Parathyroid adenoma (tissue), 2 donors: ENCODE measurements at regions not wholly inside any gene's neighbourhood (a gene's known extent, or its start where the extent isn't known, plus 50 kb on each side); places are given as distances from the start of the nearest gene placed in this dataset.

Experiments used
- H2AFZ ChIP-seq: fragments of 300-600 bp; sonication (generic); one replicate; pipeline ENCODE4 v1.7.0; 2017; ENCODE audit warnings: antibody characterized with exemption, mild to moderate bottlenecking
- H3K27ac ChIP-seq: fragments of 300-600 bp; sonication (generic); one replicate; pipeline ENCODE4 v1.7.0; 2017
- H3K27me3 ChIP-seq: fragments of 300-600 bp; sonication (generic); one replicate; pipeline ENCODE4 v1.7.0; 2017; ENCODE audit warnings: low read length; ENCODE audit not compliant: control insufficient read depth, insufficient read depth
- H3K36me3 ChIP-seq: fragments of 300-600 bp; sonication (generic); one replicate; pipeline ENCODE4 v1.7.0; 2017; ENCODE audit warnings: low read length; ENCODE audit not compliant: control insufficient read depth, insufficient read depth
- H3K4me1 ChIP-seq: fragments of 300-600 bp; sonication (generic); one replicate; pipeline ENCODE4 v1.7.0; 2017; ENCODE audit warnings: control low read depth
- H3K4me2 ChIP-seq: fragments of 300-600 bp; sonication (generic); one replicate; pipeline ENCODE4 v1.7.0; 2017; ENCODE audit warnings: low read length
- H3K4me3 ChIP-seq: fragments of 300-600 bp; sonication (generic); one replicate; pipeline ENCODE4 v1.7.0; 2017; ENCODE audit warnings: low read depth, low read length
- H3K79me2 ChIP-seq: fragments of 300-600 bp; sonication (generic); one replicate; pipeline ENCODE4 v1.7.0; 2017; ENCODE audit warnings: control low read depth
- H3K9ac ChIP-seq: fragments of 300-600 bp; sonication (generic); one replicate; pipeline ENCODE4 v1.7.0; 2017; ENCODE audit warnings: mild to moderate bottlenecking
- H3K9me3 ChIP-seq: fragments of 300-600 bp; sonication (generic); one replicate; pipeline ENCODE4 v1.7.0; 2017; ENCODE audit warnings: low read length; ENCODE audit not compliant: control insufficient read depth
- CTCF ChIP-seq: fragments of 300-600 bp; sonication (generic); IDR thresholded peaks from one replicate; pipeline ENCODE4 v1.7.0; 2017; ENCODE audit warnings: antibody characterized with exemption, mild to moderate bottlenecking
- donor health status: primary hyperparathyroidism.

- Histone ChIP-seq H3K27ac (no peak overlapping the region), H3K9me3 (no peaks in the 10 kb centered on the region), H3K36me3 (no peaks in the 10 kb centered on the region), H3K4me3 (no peak overlapping the region), H3K4me2 (no peak overlapping the region), H2AFZ (no peak overlapping the region), H3K79me2 (no peaks in the 10 kb centered on the region), H3K4me1 (no peaks in the 10 kb centered on the region), H3K27me3 (no peaks in the 10 kb centered on the region), H3K9ac (no peak overlapping the region)
- TF ChIP-seq CTCF = no peak
Measured at GRCh38 chr4:186930024-186930423, 206.4 kb upstream of the FAT1 start.

- Histone ChIP-seq H3K36me3 (no peaks in the 10 kb centered on the region), H3K9ac (no peak overlapping the region), H3K79me2 (no peaks in the 10 kb centered on the region), H3K4me3 (no peak overlapping the region), H2AFZ (no peak overlapping the region), H3K4me2 (no peak overlapping the region), H3K9me3 (no peaks in the 10 kb centered on the region), H3K27ac (no peak overlapping the region), H3K27me3 (no peaks in the 10 kb centered on the region), H3K4me1 (no peaks in the 10 kb centered on the region)
- no peak for TF ChIP-seq CTCF
Measured at GRCh38 chr4:186931519-186931918, 207.9 kb upstream of the FAT1 start.

- no peak overlapping the region for H3K4me2 ChIP-seq
- no peak overlapping the region for H2AFZ ChIP-seq
- H3K9me3 ChIP-seq = no peaks in the 10 kb centered on the region
- H3K27ac ChIP-seq = no peak overlapping the region
- TF ChIP-seq CTCF = no peak
- H3K79me2 ChIP-seq = no peaks in the 10 kb centered on the region
- no peaks in the 10 kb centered on the region for H3K36me3 ChIP-seq
- no peaks in the 10 kb centered on the region for H3K4me1 ChIP-seq
- H3K4me3 ChIP-seq = no peak overlapping the region
- H3K9ac ChIP-seq = no peak overlapping the region
- H3K27me3 ChIP-seq = no peaks in the 10 kb centered on the region
Measured at GRCh38 chr4:186932196-186932595, 208.5 kb upstream of the FAT1 start.

GRCh38 chr4:186932631-186933187, 209.1 kb upstream of the FAT1 start:
- Histone ChIP-seq H3K4me3 (no peak overlapping the region), H3K79me2 (no peaks in the 10 kb centered on the region), H3K36me3 (no peaks in the 10 kb centered on the region), H2AFZ (no peak overlapping the region), H3K27me3 (no peaks in the 10 kb centered on the region), H3K27ac (no peak overlapping the region), H3K9me3 (no peaks in the 10 kb centered on the region), H3K4me1 (no peaks in the 10 kb centered on the region), H3K4me2 (no peak overlapping the region), H3K9ac (no peak overlapping the region)
- no peak for TF ChIP-seq CTCF

GRCh38 chr4:186934244-186934643, 210.6 kb upstream of the FAT1 start:
- no peak overlapping the region for H3K27ac ChIP-seq
- H3K27me3 ChIP-seq = no peaks in the 10 kb centered on the region
- no peak overlapping the region for H2AFZ ChIP-seq
- H3K4me1 ChIP-seq = no peaks in the 10 kb centered on the region
- no peaks in the 10 kb centered on the region for H3K9me3 ChIP-seq
- H3K4me2 ChIP-seq = no peak overlapping the region
- H3K36me3 ChIP-seq = no peaks in the 10 kb centered on the region
- no peak overlapping the region for H3K9ac ChIP-seq
- no peaks in the 10 kb centered on the region for H3K79me2 ChIP-seq
- H3K4me3 ChIP-seq = no peak overlapping the region
- TF ChIP-seq CTCF = no peak
